CD4-positive, alpha-beta T cell treated with Interferon alpha-2 for 1 hour (primary cell): ENCODE measurements at regions not wholly inside any gene's neighbourhood (a gene's known extent, or its start where the extent isn't known, plus 50 kb on each side); places are given as distances from the start of the nearest gene placed in this dataset.

Source experiments
- DNase-seq, 2 donors: peaks; one replicate each; pipeline ENCODE4 v3.0.0-alpha.2; 2020 to 2022

DNA sequence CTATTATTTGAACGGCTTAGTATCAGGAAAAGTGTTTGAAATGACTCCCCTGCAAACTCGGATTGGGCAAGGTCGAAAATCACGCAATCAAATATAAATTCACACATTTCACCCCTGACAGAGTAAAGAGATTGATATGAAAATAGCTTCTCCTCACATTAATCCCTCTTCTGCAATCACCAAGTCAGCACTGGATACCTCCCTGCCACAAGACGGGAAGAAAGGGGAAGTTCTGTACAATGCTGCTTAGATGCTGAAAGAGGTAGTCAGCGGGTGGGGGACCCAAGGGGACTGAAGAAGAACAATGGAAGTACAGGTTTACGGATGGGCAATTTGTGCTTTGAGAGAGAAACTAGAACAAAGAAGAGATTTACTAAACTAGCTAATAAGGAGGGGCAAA, 72.0 kb upstream of the ANK3 start:
- DNase-seq: peak; percentile 5 to 6

DNA sequence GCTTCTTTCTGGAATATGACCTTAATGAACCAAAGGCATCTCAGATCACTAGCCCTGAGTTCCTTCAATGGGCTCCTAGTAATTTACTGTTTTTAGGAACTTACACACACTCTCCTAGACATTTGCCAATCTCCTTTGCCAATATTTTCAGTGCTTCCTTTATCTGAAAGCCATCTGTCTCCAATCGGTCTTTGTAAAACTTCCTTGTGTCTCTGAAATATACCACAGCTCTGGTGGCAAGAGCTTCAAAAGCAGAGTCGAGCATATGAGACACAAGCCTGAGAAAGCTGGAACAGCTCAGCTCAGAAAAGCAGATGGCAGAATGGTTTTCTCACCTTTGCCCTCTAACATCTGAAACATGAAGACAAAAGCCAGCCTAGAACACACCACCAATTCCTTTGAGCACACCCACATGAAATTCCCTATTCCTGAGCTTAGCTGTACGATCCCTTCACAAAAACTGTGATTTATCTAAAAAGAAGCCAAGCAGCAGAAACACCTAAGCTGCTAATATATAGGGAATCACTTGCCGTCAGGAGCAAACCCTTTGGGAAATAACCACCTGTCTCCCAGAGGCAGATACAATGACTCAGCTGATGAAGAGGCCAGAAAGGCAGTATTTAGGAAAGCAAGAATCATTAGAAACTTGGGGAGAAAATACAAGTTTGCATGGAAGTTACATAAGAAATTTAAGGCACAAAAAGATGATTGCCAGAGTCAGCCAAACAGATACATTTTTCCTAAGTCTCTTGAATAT, 70.2 kb upstream of the ANK3 start:
- no peak for DNase-seq

DNA sequence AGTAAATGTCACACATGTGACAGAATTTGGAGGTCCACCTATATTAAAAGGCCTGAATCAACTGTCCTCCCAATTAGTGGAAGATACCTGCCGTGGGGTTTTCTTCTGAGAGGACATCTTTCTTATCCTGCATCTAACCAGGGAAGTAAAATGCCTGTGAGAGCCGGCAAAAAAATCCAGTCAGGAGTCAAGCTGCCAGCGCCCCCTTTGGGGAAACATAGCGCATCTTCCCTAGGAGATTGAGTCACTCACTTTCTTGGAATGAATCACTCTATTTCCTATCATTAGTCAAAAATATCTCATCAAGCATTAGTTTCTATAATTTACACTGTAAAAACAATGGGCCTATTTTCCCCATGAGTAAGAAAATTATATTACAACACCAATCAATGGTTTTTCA, 66.4 kb upstream of the ANK3 start:
- no peak for DNase-seq

DNA sequence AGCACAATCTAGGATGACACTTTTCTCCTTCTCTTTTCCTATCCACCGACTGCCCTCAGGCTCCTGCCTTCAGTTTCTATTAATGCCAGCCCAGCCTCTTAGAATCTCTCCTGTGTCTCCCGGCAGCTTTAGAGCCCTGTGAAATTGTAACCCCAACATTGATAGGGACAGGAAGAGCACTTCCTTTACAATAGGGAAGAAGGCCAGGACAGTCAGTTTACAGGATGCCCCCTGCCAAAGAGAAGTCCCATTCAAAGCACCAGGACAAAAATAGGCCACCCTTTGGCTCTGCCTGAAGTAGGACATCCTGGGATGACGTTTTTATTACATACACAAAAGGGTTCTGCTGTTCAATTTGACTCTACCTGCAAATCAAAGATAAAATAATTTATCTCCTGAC, 64.7 kb upstream of the ANK3 start:
- no peak for DNase-seq

DNA sequence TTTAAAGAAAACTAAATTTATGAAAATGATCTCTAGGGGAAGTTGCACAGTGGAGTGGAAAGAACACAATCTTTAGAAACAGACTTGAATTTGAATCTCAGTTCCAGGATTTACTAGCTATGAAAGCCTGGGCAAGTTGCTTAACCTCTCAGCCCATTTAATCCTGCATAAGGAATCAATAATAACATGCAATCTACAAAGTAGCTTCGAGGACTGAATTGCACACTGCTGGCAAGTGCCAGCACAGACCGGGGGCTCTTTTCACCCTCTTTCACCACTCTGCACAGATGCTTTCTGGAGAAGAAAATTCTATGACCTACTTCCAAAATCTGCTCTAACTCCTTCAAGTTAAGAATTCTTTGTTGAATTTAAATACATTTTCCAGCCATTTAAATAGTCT, 63.4 kb upstream of the ANK3 start:
- no peak for DNase-seq

DNA sequence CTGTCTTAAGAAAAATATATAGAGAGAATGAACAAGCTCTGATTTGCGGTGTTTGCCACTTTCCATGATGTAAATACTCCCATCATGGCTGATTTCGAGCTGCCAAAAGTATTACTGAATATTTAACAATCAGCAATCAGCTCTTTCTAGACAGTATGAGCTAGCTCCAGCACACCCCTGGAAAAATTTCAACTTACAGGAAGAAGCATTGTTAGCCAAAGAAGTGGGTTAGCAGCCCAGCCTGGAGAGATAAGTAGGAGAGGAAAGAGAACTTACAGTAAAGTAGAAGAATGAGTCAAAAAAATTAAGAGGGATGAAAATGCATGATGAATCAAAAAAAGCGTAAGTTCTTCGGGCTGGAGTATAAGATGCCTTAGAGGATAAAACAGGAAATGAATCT, 60.6 kb upstream of the ANK3 start:
- DNase-seq: no peak

DNA sequence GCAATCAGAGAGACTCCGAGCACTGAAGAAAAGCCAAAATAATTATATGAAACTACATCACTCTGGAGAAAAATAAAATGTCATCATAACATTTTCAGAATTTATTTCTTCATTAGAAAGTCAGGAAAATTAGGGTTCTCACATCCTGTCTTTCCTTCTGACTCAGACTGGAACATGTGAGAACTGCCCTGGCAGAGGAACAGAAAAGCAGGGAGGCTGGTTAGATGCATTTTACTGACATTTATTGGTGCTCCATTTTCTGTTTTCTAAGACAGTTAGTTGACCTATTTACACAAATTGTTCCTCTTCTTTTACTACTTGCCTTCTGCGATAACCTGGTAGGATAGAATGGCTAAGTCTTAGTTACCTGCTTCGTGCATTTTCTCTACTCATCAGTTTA, 58.6 kb upstream of the ANK3 start:
- DNase-seq: no peak

DNA sequence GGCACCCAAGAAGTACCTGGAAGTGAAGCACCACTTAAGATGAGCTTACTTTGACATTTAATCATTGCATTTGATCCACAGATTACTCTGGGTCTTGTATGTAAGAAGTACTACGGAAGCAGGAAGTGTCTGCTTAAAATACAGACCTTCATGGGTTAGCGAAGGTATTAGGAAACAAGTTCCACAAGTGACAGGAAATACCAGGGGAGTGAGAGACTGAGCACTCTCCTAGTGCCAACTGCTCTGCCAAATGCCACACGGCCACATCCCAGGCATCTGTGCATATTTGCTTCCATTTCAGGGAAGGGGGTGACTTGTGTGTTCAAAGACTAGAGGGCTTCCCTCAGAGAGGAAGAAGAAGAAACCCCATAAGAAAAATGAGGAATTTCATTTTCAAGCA, 57.2 kb upstream of the ANK3 start:
- peak in 1 of 2 donors; percentile 1 for DNase-seq

DNA sequence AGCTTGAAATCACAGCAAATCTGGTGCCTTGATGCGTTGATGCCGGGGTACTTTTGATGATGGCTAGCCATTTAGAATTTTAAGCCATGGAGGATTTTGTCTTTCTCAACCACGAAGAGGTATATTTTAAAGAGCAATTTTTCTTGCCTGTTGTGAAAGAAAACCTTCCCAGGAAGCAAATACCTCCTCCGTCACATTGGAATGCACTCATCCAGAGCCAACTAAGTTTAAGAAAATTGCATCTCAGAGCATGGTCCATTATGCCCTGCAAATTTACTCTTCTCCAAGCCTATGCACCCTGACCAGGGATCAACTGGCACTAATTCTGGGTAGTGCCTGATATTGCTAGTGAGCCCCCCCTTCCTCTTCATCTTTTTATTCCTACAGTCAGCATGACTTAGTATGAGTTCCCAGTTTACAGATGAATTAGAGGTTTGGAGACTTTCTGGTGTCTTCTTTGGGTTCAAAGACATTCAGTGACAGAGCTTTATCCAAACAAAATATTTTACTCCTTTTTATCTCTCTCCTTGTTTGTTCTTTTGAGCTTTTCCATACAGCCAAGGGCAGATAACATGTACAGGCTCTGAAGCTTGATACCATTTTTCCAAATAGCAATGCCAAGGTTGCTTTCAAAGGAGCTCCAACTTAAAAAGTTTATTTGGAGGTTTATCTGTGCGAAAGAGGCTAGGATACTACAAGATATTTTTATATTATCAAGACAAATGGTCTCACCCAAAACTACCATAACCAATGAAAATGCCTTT, 56.6 kb upstream of the ANK3 start:
- DNase-seq: no peak

DNA sequence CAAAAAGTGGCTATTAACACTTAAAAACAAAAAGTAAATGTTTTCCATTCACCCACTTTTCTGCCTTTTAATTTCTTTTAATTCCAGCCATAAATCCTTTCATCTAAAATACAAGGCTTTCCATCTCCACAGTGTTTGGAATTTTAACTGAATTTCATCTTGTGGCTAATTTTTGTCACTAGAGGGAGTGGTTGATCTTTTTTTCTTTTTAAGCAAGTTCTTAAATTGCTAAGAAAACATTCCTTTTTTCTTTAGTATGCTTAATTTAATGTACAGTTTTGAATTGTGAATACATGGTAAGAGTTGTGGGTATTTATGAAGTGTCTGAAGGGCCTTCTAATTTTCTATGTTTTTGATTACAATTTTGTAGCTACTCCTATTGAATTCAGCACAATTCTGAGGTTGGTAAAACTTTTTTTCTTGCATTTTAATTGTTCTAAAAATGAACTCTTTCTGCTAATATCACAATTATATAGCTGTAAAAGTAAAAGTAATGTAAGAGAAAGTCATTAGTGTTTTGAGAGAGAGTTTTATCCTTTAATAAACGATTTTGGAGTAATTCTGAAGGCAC, 54.9 kb upstream of the ANK3 start:
- DNase-seq: peak in 1 of 2 donors; percentile 14

DNA sequence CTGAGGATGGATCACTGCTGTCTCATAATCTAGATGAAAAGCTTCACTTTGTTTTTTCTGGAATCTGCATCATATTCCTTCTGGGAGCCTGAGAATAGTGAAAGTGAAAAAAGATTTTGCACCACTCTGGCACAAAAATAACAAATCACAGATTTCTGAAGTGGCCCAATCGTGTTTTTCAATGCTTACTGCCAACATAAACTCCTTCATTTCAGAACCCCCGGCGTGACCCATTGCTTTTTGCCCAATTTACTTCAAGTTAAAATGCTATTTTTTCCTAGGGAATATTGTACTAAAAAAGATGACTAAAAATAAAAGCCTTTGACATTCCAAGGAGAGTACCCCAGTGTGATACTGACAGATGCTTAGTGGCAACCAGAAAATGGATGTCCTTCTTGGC, 53.7 kb upstream of the ANK3 start:
- no peak for DNase-seq

DNA sequence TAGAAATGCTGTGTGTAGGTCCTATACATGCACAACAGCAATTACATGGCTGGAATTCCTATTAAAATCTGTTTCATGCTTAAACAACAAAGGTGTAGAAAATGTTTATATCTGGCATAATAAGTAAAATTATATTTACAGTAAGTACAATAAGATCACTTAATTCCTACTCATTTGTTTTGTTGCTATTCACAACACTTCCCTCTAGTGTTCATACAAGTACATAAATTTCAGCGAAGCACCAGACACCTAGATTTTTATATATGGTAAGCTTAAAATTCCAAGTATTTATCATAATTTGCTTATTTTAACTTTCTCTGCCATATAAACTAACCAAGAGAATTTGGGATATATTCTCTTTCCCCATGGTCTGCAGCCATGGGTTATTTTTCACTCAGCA, 51.8 kb upstream of the ANK3 start:
- no peak for DNase-seq

DNA sequence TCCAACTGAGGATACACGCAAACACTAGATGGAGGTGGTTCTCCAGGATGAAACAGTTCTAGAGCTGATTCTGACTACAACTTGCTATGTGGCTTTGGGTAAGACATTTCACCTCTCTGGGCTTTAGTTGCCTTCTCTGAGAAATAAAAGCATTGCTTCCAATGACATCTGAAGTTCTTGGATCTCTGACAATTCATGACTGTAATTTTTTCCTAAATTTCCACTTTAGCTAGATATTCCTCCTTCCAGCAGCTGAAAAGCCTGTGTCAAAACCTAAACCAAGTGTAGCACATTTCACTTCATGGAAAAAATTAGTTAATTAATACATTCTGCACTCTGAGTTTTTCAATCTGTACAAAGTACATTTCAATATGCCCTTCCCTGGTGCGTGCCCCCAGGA, 50.0 kb upstream of the ANK3 start:
- no peak for DNase-seq
